ENCODE measurements at regions not wholly inside any gene's neighbourhood (a gene's known extent, or its start where the extent isn't known, plus 50 kb on each side); places are given as distances from the start of the nearest gene placed in this dataset.
"Not testable (repeated sequence)": the region's sequence is repeated elsewhere in the genome, so short reads cannot be mapped to it uniquely, and the experiment has no call there.

DNA sequence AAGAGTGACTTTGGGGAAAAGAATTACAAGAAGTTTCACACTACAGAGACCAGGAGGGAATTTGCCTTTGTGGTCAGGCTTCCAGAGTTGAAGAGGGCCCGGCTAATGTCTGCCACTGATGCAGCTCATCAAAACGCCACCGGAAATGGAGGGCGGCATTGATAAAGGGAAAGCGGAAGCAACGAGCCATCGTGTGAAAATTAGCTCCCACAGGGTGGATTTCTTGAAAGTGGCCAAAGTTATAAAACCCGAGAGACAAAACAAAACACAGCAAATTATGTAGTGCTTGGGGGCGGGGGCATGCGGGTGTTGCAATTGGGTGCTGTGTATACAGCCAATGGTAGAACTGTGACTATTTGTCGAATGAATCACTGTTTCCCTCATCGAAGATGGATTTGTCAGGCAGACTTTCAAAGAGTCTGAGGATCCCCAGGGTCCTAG, 113.0 kb downstream of the ADAMTS15 start:
- Mint-ChIP-seq H3K9me3 (no peaks in the 10 kb centered on the region), H3K4me3 (no peak overlapping the region), H3K4me1 (no peaks in the 10 kb centered on the region), H3K27ac (no peak overlapping the region), H3K27me3 (peaks cover 8% of the 10 kb centered on the region), H3K36me3 (ENCODE audit: low read depth) (no peaks in the 10 kb centered on the region)
- ATAC-seq (replicated peaks): no peak

GRCh38 chr11:130562549-130562948, 114.1 kb downstream of the ADAMTS15 start:
- no peak overlapping the region for H3K4me3 Mint-ChIP-seq
- H3K9me3 Mint-ChIP-seq: no peaks in the 10 kb centered on the region
- H3K36me3 Mint-ChIP-seq (ENCODE audit: low read depth): no peaks in the 10 kb centered on the region
- ATAC-seq (replicated peaks): no peak
- no peaks in the 10 kb centered on the region for H3K4me1 Mint-ChIP-seq
- H3K27me3 Mint-ChIP-seq: peaks cover 8% of the 10 kb centered on the region
- H3K27ac Mint-ChIP-seq: no peak overlapping the region

DNA sequence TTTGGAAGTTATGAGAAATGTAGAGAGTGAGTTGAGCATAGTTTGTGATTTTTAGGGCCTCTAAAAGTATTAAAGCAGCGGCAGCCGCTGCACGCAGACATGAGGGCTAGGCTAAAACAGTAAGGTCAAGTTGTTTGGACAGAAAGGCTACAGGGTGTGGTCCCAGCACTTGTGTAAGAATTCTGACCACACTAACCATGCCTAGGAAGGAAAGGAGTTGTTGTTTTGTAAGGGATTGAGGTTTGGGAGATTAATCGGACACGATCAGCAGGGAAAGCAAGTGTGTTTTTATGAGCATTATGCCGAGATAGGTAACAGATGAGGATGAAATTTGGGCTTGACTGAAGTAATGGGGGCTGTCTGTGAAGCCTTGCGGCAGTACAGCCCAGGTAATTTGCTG, 117.9 kb downstream of the ADAMTS15 start:
- H3K27me3 Mint-ChIP-seq; H3K4me1 Mint-ChIP-seq; H3K27ac Mint-ChIP-seq; ATAC-seq (replicated peaks); H3K9me3 Mint-ChIP-seq; H3K36me3 Mint-ChIP-seq (ENCODE audit: low read depth); H3K4me3 Mint-ChIP-seq: not testable (repeated sequence)

DNA sequence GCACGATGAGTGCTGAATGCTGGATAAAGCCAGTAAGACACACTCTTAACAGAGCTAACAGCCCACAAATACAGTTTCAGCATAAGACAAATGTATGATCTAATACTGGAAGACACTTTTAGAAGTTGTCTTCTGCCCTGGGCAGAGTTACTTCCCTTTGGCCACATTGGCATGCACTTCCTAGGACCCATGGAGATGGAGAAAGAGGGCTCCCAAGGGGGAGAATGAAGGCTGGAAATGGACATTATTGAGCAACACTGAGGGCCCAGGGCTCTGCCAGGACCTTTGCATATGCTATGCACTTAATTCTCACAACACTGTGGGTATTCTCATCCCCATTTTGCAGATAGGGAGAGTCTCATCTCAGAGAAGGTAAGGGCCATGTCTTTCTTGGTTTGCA, 123.1 kb downstream of the ADAMTS15 start:
- no peak overlapping the region for H3K4me3 Mint-ChIP-seq
- H3K27me3 Mint-ChIP-seq: peaks cover 12% of the 10 kb centered on the region
- H3K36me3 Mint-ChIP-seq (ENCODE audit: low read depth): no peaks in the 10 kb centered on the region
- ATAC-seq (replicated peaks): no peak
- H3K9me3 Mint-ChIP-seq: no peaks in the 10 kb centered on the region
- no peaks in the 10 kb centered on the region for H3K4me1 Mint-ChIP-seq
- H3K27ac Mint-ChIP-seq: no peak overlapping the region

GRCh38 chr11:130571947-130572584, 123.6 kb downstream of the ADAMTS15 start:
- no peaks in the 10 kb centered on the region for H3K36me3 Mint-ChIP-seq (ENCODE audit: low read depth)

GRCh38 chr11:130573767-130574166, 125.3 kb downstream of the ADAMTS15 start:
- no peaks in the 10 kb centered on the region for H3K4me1 Mint-ChIP-seq
- no peak overlapping the region for H3K27ac Mint-ChIP-seq
- H3K4me3 Mint-ChIP-seq: no peak overlapping the region
- H3K9me3 Mint-ChIP-seq: no peaks in the 10 kb centered on the region
- H3K36me3 Mint-ChIP-seq (ENCODE audit: low read depth): no peaks in the 10 kb centered on the region
- H3K27me3 Mint-ChIP-seq: peaks cover 19% of the 10 kb centered on the region
- no peak for ATAC-seq (replicated peaks)

More at GRCh38 chr11:130571947-130572584, 123.6 kb downstream of the ADAMTS15 start:
- Mint-ChIP-seq H3K27ac (no peak overlapping the region), H3K4me3 (no peak overlapping the region), H3K27me3 (peaks cover 12% of the 10 kb centered on the region), H3K4me1 (no peaks in the 10 kb centered on the region), H3K9me3 (no peaks in the 10 kb centered on the region)
- no peak for ATAC-seq (replicated peaks)

GRCh38 chr11:130574740-130575139, 126.3 kb downstream of the ADAMTS15 start:
- H3K27ac Mint-ChIP-seq: no peak overlapping the region
- no peaks in the 10 kb centered on the region for H3K36me3 Mint-ChIP-seq (ENCODE audit: low read depth)
- H3K4me3 Mint-ChIP-seq: no peak overlapping the region
- no peaks in the 10 kb centered on the region for H3K9me3 Mint-ChIP-seq
- peaks cover 19% of the 10 kb centered on the region for H3K27me3 Mint-ChIP-seq
- ATAC-seq (replicated peaks): no peak
- H3K4me1 Mint-ChIP-seq: no peaks in the 10 kb centered on the region

DNA sequence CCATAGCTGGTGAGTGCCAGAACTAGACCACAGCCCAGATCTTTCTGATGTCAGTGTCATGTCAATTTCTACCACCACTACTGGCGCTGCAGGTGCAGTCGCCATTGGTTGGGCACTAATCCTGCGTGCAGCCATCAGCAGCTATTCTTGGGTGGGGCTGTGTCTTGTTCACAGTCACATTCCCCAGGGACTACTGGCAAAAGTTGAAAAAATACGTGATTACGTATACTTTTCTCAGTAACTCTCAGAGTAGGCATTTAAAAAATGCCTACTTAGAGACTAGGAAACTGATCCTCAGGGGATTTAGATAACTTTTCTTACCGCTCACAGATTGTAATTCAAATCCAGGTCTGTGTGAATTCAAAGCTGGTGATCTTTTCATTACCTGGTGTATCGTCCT, 127.7 kb downstream of the ADAMTS15 start:
- no peak overlapping the region for H3K27ac Mint-ChIP-seq
- H3K27me3 Mint-ChIP-seq: peaks cover 19% of the 10 kb centered on the region
- no peak overlapping the region for H3K4me3 Mint-ChIP-seq
- H3K36me3 Mint-ChIP-seq (ENCODE audit: low read depth): no peaks in the 10 kb centered on the region
- no peaks in the 10 kb centered on the region for H3K9me3 Mint-ChIP-seq
- no peak for ATAC-seq (replicated peaks)
- no peaks in the 10 kb centered on the region for H3K4me1 Mint-ChIP-seq

DNA sequence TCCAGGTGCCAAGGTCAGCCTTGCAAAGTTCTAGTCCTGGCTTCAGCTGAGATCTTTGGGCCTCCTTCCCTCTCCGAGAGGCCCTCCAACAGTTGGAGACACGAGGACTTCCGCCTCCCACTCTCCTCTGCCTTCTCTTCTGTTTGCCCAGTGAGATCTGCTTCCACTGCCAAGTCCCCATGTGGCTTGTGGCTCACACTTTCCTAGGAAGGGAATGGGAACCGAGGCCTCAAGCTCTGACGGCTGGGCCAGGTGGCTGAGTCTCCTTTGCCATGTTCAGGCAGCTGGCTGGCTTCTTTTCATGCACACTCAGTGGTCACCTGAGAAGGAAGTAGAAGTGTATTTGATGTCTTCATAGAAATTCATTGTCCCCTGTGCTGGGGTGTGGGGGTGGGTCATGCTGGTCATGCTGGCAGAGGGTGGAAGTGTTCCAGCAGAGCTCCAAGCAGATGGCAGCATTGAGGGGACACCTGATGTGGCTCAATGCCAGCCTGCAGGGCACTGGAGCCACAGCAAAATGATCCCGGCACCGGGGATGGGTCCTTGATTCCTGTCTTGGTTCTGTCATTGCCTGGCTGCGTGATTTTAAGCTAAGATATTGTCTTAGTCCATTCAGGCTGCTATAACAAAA, 130.4 kb downstream of the ADAMTS15 start:
- Mint-ChIP-seq H3K27ac (no peak overlapping the region), H3K36me3 (ENCODE audit: low read depth) (no peaks in the 10 kb centered on the region), H3K4me1 (no peaks in the 10 kb centered on the region), H3K9me3 (no peaks in the 10 kb centered on the region), H3K27me3 (peaks cover 27% of the 10 kb centered on the region), H3K4me3 (no peak overlapping the region)
- ATAC-seq (replicated peaks): no peak

DNA sequence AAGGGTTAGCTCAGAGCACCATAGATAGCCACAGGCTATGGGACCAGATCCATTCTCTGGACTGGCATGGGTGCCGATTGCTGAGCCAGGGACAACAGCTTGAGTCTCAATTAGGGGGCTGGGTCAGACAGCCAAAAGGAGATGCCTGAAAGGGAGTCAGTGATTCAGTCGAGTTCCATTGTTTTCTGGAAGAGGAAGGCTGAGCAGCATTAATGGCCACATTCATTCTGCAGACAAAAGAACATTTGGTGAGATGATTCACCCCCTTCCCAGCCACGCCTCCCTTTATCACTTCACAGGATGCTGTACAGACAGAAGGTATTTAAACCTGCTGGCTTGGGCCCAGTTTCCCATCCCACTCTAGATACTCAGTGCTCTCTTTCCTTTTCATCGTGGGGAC, 131.9 kb downstream of the ADAMTS15 start:
- no peaks in the 10 kb centered on the region for H3K9me3 Mint-ChIP-seq
- ATAC-seq (replicated peaks): no peak
- no peaks in the 10 kb centered on the region for H3K4me1 Mint-ChIP-seq
- no peaks in the 10 kb centered on the region for H3K36me3 Mint-ChIP-seq (ENCODE audit: low read depth)
- no peak overlapping the region for H3K4me3 Mint-ChIP-seq
- no peak overlapping the region for H3K27ac Mint-ChIP-seq
- peaks cover 20% of the 10 kb centered on the region for H3K27me3 Mint-ChIP-seq

DNA sequence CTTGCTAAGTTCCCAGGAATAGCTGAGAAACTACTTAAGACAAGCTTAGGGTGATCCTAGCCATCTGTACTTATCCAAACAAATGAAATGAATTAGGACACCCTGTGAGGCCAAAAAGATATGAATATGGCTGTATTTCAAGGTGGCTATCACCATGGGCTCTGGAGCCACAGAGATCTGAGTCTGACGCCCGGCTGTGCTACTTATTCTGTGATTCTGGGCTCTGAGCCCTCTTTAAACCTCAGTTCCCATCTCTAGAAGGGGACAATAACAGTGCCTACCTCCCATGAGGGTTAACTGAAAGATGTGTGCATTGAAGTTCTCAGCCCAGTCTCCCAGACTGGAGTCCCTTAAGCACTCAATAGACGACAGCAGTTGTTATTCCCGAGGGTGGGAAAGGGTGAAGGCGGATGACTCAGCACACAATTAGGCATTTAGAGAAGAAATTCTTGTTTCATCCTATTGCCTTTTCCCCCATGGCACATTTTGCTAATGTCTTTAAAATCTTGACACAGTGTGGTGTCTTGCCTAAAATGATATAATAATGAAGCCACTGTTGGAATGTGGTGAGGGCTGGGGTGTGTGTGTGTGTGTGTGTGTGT, 132.5 kb downstream of the ADAMTS15 start:
- H3K27me3 Mint-ChIP-seq: peaks cover 18% of the 10 kb centered on the region
- H3K4me3 Mint-ChIP-seq: no peak overlapping the region
- no peaks in the 10 kb centered on the region for H3K4me1 Mint-ChIP-seq
- no peaks in the 10 kb centered on the region for H3K9me3 Mint-ChIP-seq
- H3K27ac Mint-ChIP-seq: no peak overlapping the region
- no peaks in the 10 kb centered on the region for H3K36me3 Mint-ChIP-seq (ENCODE audit: low read depth)
- ATAC-seq (replicated peaks): no peak

GRCh38 chr11:130581646-130582045, 133.2 kb downstream of the ADAMTS15 start:
- H3K9me3 Mint-ChIP-seq: no peaks in the 10 kb centered on the region
- H3K27me3 Mint-ChIP-seq: peaks cover 18% of the 10 kb centered on the region
- no peak overlapping the region for H3K4me3 Mint-ChIP-seq
- ATAC-seq (replicated peaks): no peak
- H3K27ac Mint-ChIP-seq: no peak overlapping the region
- H3K4me1 Mint-ChIP-seq: no peaks in the 10 kb centered on the region
- H3K36me3 Mint-ChIP-seq (ENCODE audit: low read depth): no peaks in the 10 kb centered on the region

DNA sequence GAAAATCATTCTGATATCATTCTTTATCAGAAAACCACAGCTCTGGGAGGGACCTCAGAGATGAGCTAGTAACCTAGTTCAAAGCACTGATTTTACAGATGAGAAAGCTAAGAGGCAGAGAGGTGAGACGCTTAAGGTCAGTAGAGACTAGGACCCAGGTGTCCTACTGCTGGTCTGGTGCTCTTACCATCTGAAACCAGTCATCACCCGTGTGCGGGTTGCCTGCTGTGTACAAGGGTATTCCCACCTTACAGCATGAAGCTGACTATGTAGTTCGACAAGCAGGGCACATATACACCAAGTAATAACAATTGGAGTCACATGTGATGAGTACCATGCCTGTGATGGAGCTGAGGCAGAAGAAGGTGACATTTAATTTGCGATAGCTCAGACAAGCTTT, 133.7 kb downstream of the ADAMTS15 start:
- no peaks in the 10 kb centered on the region for H3K4me1 Mint-ChIP-seq
- no peak overlapping the region for H3K27ac Mint-ChIP-seq
- H3K36me3 Mint-ChIP-seq (ENCODE audit: low read depth): no peaks in the 10 kb centered on the region
- no peak for ATAC-seq (replicated peaks)
- no peak overlapping the region for H3K4me3 Mint-ChIP-seq
- H3K27me3 Mint-ChIP-seq: peaks cover 18% of the 10 kb centered on the region
- H3K9me3 Mint-ChIP-seq: no peaks in the 10 kb centered on the region

DNA sequence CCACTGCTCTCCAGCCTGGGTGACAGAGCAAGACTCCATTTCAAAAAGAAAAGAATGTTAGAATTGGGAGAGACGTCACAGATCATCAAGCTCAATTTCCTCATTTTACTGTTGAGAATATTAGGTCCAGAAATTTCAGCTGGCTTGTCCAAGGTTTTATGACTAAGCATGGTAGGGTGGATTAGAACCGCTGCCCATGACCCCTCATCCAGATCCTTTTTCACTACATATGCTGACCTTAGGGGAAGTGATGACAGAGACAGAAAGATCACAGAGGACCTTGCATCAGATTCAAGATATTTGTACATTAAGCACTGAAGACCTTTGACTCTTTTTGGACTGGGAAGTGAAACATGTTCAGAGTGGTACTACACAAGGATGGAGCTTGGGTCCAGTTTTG, 134.5 kb downstream of the ADAMTS15 start:
- ATAC-seq (replicated peaks): no peak
- H3K9me3 Mint-ChIP-seq: no peaks in the 10 kb centered on the region
- H3K36me3 Mint-ChIP-seq (ENCODE audit: low read depth): no peaks in the 10 kb centered on the region
- no peaks in the 10 kb centered on the region for H3K4me1 Mint-ChIP-seq
- no peak overlapping the region for H3K27ac Mint-ChIP-seq
- H3K27me3 Mint-ChIP-seq: peaks cover 14% of the 10 kb centered on the region
- no peak overlapping the region for H3K4me3 Mint-ChIP-seq

- Mint-ChIP-seq H3K4me3 (no peak overlapping the region), H3K9me3 (no peaks in the 10 kb centered on the region), H3K27ac (no peak overlapping the region), H3K4me1 (no peaks in the 10 kb centered on the region), H3K36me3 (ENCODE audit: low read depth) (no peaks in the 10 kb centered on the region), H3K27me3 (peaks cover 12% of the 10 kb centered on the region)
- no peak for ATAC-seq (replicated peaks)
Observed at GRCh38 chr11:130583801-130584211, 135.4 kb downstream of the ADAMTS15 start.
